SK-N-SH treated with all-trans-retinoic acid at 6 μM for 48 hours (cell line): ENCODE measurements at regions not wholly inside any gene's neighbourhood (a gene's known extent, or its start where the extent isn't known, plus 50 kb on each side); places are given as distances from the start of the nearest gene placed in this dataset.

Experiments used
- ATAC-seq: fragments of 200-7000 bp; cut with Tn5 transposase; 3 replicates; pipeline ENCODE4 v1.9.1; 2020; ENCODE audit warnings: mild to moderate bottlenecking, moderate library complexity
- BACH2 ChIP-seq: fragments of 250-450 bp; sonication (Bioruptor Pico); IDR thresholded peaks from 2 replicates; pipeline ENCODE4 v1.9.0; 2021; ENCODE audit warnings: mild to moderate bottlenecking, borderline replicate concordance
- CREB5 ChIP-seq: fragments of 250-450 bp; sonication (Bioruptor Pico); IDR thresholded peaks from 2 replicates; pipeline ENCODE4 v1.5.1; 2020; ENCODE audit warnings: low read depth, mild to moderate bottlenecking, moderate library complexity
- CSRNP3 ChIP-seq: fragments of 250-450 bp; sonication (Bioruptor Pico); IDR thresholded peaks from 2 replicates; pipeline ENCODE4 v1.5.1; 2021; ENCODE audit warnings: mild to moderate bottlenecking, moderate library complexity
- ESRRG ChIP-seq: fragments of 250-450 bp; sonication (Bioruptor Pico); IDR thresholded peaks from 2 replicates; pipeline ENCODE4 v1.6.1; 2021; ENCODE audit warnings: mild to moderate bottlenecking
- GLIS3 ChIP-seq: fragments of 250-450 bp; sonication (Bioruptor Pico); IDR thresholded peaks from 2 replicates; pipeline ENCODE4 v1.5.0; 2020; ENCODE audit warnings: mild to moderate bottlenecking, moderate library complexity
- ISL1 ChIP-seq: fragments of 250-450 bp; sonication (Bioruptor Pico); IDR thresholded peaks from 2 replicates; pipeline ENCODE4 v2.1.2; 2022; ENCODE audit warnings: mild to moderate bottlenecking, moderate library complexity
- PATZ1 ChIP-seq: fragments of 250-450 bp; sonication (Bioruptor Pico); IDR thresholded peaks from 2 replicates; pipeline ENCODE4 v1.8.0; 2020; ENCODE audit warnings: mild to moderate bottlenecking, moderate library complexity, borderline replicate concordance
- POU6F1 ChIP-seq: fragments of 250-450 bp; sonication (Bioruptor Pico); IDR thresholded peaks from 2 replicates; pipeline ENCODE4 v1.8.0; 2021; ENCODE audit warnings: low read depth, mild to moderate bottlenecking, moderate library complexity, borderline replicate concordance
- PPARA ChIP-seq: fragments of 250-450 bp; sonication (Bioruptor Pico); IDR thresholded peaks from 2 replicates; pipeline ENCODE4 v1.5.0; 2020; ENCODE audit warnings: mild to moderate bottlenecking, borderline replicate concordance
- RARB ChIP-seq: fragments of 250-450 bp; sonication (Bioruptor Pico); IDR thresholded peaks from 2 replicates; pipeline ENCODE4 v1.8.0; 2021; ENCODE audit warnings: mild to moderate bottlenecking, moderate library complexity
- TCF4 ChIP-seq: fragments of 250-450 bp; sonication (Bioruptor Pico); IDR thresholded peaks from 2 replicates; pipeline ENCODE4 v1.8.0; 2021; ENCODE audit warnings: mild to moderate bottlenecking, moderate library complexity, borderline replicate concordance
- TOX ChIP-seq: fragments of 250-450 bp; sonication (Bioruptor Pico); IDR thresholded peaks from 2 replicates; pipeline ENCODE4 v1.8.0; 2021; ENCODE audit warnings: mild to moderate bottlenecking, moderate library complexity, borderline replicate concordance
- TSHZ2 ChIP-seq: fragments of 250-450 bp; sonication (Bioruptor Pico); IDR thresholded peaks from 2 replicates; pipeline ENCODE4 v1.5.0; 2020; ENCODE audit warnings: mild to moderate bottlenecking, moderate library complexity
- ZC3H10 ChIP-seq: fragments of 250-450 bp; sonication (Bioruptor Pico); IDR thresholded peaks from 2 replicates; pipeline ENCODE4 v1.5.1; 2021; ENCODE audit warnings: mild to moderate bottlenecking, moderate library complexity
- ZFP3 ChIP-seq: fragments of 250-450 bp; sonication (Bioruptor Pico); IDR thresholded peaks from 2 replicates; pipeline ENCODE4 v1.5.0; 2020; ENCODE audit warnings: mild to moderate bottlenecking, moderate library complexity
- ZFP30 ChIP-seq: fragments of 450-650 bp; formaldehyde crosslinking; IDR thresholded peaks from 2 replicates; pipeline ENCODE4 v1.5.0; 2022; ENCODE audit warnings: mild to moderate bottlenecking, moderate library complexity
- ZNF70 ChIP-seq: fragments of 450-650 bp; formaldehyde crosslinking; IDR thresholded peaks from 2 replicates; pipeline ENCODE4 v1.5.0; 2020; ENCODE audit warnings: mild to moderate bottlenecking, moderate library complexity
- ZNF8 ChIP-seq: fragments of 450-650 bp; formaldehyde crosslinking; IDR thresholded peaks from 2 replicates; pipeline ENCODE4 v1.5.0; 2020; ENCODE audit warnings: mild to moderate bottlenecking, moderate library complexity

- no peak for TF ChIP-seq CREB5 (CRISPR knock-in tag)
- no peak for TF ChIP-seq CSRNP3 (CRISPR knock-in tag)
Measured at GRCh38 chr12:105878964-105879363, 259.8 kb downstream of the NUAK1 start (continued).

- no peak for TF ChIP-seq CSRNP3 (CRISPR knock-in tag)
- TF ChIP-seq POU6F1 (CRISPR knock-in tag): no peak
- TF ChIP-seq CREB5 (CRISPR knock-in tag): no peak
- TF ChIP-seq ZNF8: no peak
- TF ChIP-seq ESRRG (CRISPR knock-in tag): no peak
- no peak for TF ChIP-seq ZFP3 (CRISPR knock-in tag)
- no peak for TF ChIP-seq ISL1
- TF ChIP-seq RARB (CRISPR knock-in tag): no peak
- TF ChIP-seq TSHZ2 (CRISPR knock-in tag): no peak
- no peak for TF ChIP-seq ZFP30 (CRISPR knock-in tag)
- no peak for TF ChIP-seq TOX (CRISPR knock-in tag)
- TF ChIP-seq TCF4 (CRISPR knock-in tag): no peak
- TF ChIP-seq PPARA (CRISPR knock-in tag): no peak
- no peak for TF ChIP-seq ZNF70 (CRISPR knock-in tag)
- TF ChIP-seq, all 23 proteins: peak for 0
- no peak for ATAC-seq
Measured at GRCh38 chr12:105880824-105881388, 257.8 kb downstream of the NUAK1 start.

GRCh38 chr12:105882404-105882803 lies 256.4 kb downstream of the NUAK1 start:
- peak; percentile 66 for ATAC-seq
- TF ChIP-seq ESRRG (CRISPR knock-in tag): no peak
- no peak for TF ChIP-seq GLIS3 (CRISPR knock-in tag)
- no peak for TF ChIP-seq PPARA (CRISPR knock-in tag)
- TF ChIP-seq ISL1: no peak
- TF ChIP-seq ZFP30 (CRISPR knock-in tag): no peak
- TF ChIP-seq PATZ1 (CRISPR knock-in tag): no peak
- no peak for TF ChIP-seq TCF4 (CRISPR knock-in tag)
- no peak for TF ChIP-seq CSRNP3 (CRISPR knock-in tag)
- TF ChIP-seq POU6F1 (CRISPR knock-in tag): no peak
- TF ChIP-seq BACH2 (CRISPR knock-in tag): no peak
- TF ChIP-seq ZC3H10 (CRISPR knock-in tag): no peak
- no peak for TF ChIP-seq TOX (CRISPR knock-in tag)
